ENCODE measurements at regions not wholly inside any gene's neighbourhood (a gene's known extent, or its start where the extent isn't known, plus 50 kb on each side); places are given as distances from the start of the nearest gene placed in this dataset.

GRCh38 chr6:134846031-134846430 lies 103.9 kb downstream of the ALDH8A1 start:
- H3K27ac Mint-ChIP-seq, result no peak overlapping the region
- no peaks in the 10 kb centered on the region for H3K27me3 Mint-ChIP-seq
- no peak overlapping the region for H3K4me3 Mint-ChIP-seq (ENCODE audit: low read depth)
- peaks cover 4% of the 10 kb centered on the region for H3K4me1 Mint-ChIP-seq (ENCODE audit: low read depth)
- no peaks in the 10 kb centered on the region for H3K9me3 Mint-ChIP-seq (ENCODE audit: low read depth)
- no peak for TF ChIP-seq CTCF (IDR thresholded peaks at IDR 0.05; ENCODE audit: unreplicated experiment)
- H3K36me3 Mint-ChIP-seq (ENCODE audit: insufficient read depth), result no peaks in the 10 kb centered on the region
- DNase-seq (ENCODE audit: low spot score, unreplicated experiment), result no peak

- H3K27me3 Mint-ChIP-seq, result no peaks in the 10 kb centered on the region
- peaks cover 17% of the 10 kb centered on the region for H3K4me1 Mint-ChIP-seq (ENCODE audit: low read depth)
- H3K27ac Mint-ChIP-seq, result no peak overlapping the region
- H3K4me3 Mint-ChIP-seq (ENCODE audit: low read depth), result no peak overlapping the region
- no peak for DNase-seq (ENCODE audit: low spot score, unreplicated experiment)
- TF ChIP-seq CTCF (IDR thresholded peaks at IDR 0.05; ENCODE audit: unreplicated experiment), result no peak
- no peaks in the 10 kb centered on the region for H3K36me3 Mint-ChIP-seq (ENCODE audit: insufficient read depth)
- H3K9me3 Mint-ChIP-seq (ENCODE audit: low read depth), result peaks cover 2% of the 10 kb centered on the region
Observed at GRCh38 chr6:134844120-134844519, 105.8 kb downstream of the ALDH8A1 start.

- Mint-ChIP-seq H3K4me3 (ENCODE audit: low read depth) (no peak overlapping the region), H3K27ac (no peak overlapping the region), H3K36me3 (ENCODE audit: insufficient read depth) (no peaks in the 10 kb centered on the region), H3K9me3 (ENCODE audit: low read depth) (peaks cover 2% of the 10 kb centered on the region), H3K4me1 (ENCODE audit: low read depth) (peaks cover 33% of the 10 kb centered on the region), H3K27me3 (no peaks in the 10 kb centered on the region)
- DNase-seq (ENCODE audit: low spot score, unreplicated experiment), result no peak
- no peak for TF ChIP-seq CTCF (IDR thresholded peaks at IDR 0.05; ENCODE audit: unreplicated experiment)
Observed at GRCh38 chr6:134840086-134840867, 109.6 kb downstream of the ALDH8A1 start.

GRCh38 chr6:134835993-134836392 lies 113.9 kb downstream of the ALDH8A1 start:
- Mint-ChIP-seq H3K27ac (peak overlapping the region; percentile 81), H3K36me3 (ENCODE audit: insufficient read depth) (no peaks in the 10 kb centered on the region), H3K9me3 (ENCODE audit: low read depth) (peaks cover 2% of the 10 kb centered on the region), H3K4me3 (ENCODE audit: low read depth) (no peak overlapping the region), H3K27me3 (no peaks in the 10 kb centered on the region), H3K4me1 (ENCODE audit: low read depth) (peaks cover 55% of the 10 kb centered on the region)
- no peak for DNase-seq (ENCODE audit: low spot score, unreplicated experiment)
- TF ChIP-seq CTCF (IDR thresholded peaks at IDR 0.05; ENCODE audit: unreplicated experiment), result no peak

GRCh38 chr6:134830940-134831339 lies 119.0 kb downstream of the ALDH8A1 start:
- DNase-seq (ENCODE audit: low spot score, unreplicated experiment), result no peak
- TF ChIP-seq CTCF (IDR thresholded peaks at IDR 0.05; ENCODE audit: unreplicated experiment), result no peak
- Mint-ChIP-seq H3K4me3 (ENCODE audit: low read depth) (no peak overlapping the region), H3K27ac (peak overlapping the region; percentile 73), H3K27me3 (no peaks in the 10 kb centered on the region), H3K4me1 (ENCODE audit: low read depth) (peaks cover 37% of the 10 kb centered on the region), H3K36me3 (ENCODE audit: insufficient read depth) (peaks cover 2% of the 10 kb centered on the region), H3K9me3 (ENCODE audit: low read depth) (peaks cover 7% of the 10 kb centered on the region)
